DOHH2 (cell line): ENCODE measurements at regions not wholly inside any gene's neighbourhood (a gene's known extent, or its start where the extent isn't known, plus 50 kb on each side); places are given as distances from the start of the nearest gene placed in this dataset.

Experiments used
- EZH2phosphoT487 ChIP-seq: fragments of 200-600 bp; sonication (generic); IDR thresholded peaks from 2 replicates; pipeline ENCODE4 v1.6.1; 2017; ENCODE audit warnings: borderline replicate concordance, mild to moderate bottlenecking, antibody characterized with exemption, low read length, moderate library complexity, mixed read lengths
- TF ChIP-seq, protein P1 (sequence below): fragments of 200-600 bp; sonication (generic); IDR thresholded peaks from one replicate; pipeline ENCODE4 v1.5.1; 2014; ENCODE audit warnings: antibody characterized with exemption, mild to moderate bottlenecking, low read depth, low read length; ENCODE audit not compliant: poor library complexity, severe bottlenecking

- TF ChIP-seq, protein P1, sequence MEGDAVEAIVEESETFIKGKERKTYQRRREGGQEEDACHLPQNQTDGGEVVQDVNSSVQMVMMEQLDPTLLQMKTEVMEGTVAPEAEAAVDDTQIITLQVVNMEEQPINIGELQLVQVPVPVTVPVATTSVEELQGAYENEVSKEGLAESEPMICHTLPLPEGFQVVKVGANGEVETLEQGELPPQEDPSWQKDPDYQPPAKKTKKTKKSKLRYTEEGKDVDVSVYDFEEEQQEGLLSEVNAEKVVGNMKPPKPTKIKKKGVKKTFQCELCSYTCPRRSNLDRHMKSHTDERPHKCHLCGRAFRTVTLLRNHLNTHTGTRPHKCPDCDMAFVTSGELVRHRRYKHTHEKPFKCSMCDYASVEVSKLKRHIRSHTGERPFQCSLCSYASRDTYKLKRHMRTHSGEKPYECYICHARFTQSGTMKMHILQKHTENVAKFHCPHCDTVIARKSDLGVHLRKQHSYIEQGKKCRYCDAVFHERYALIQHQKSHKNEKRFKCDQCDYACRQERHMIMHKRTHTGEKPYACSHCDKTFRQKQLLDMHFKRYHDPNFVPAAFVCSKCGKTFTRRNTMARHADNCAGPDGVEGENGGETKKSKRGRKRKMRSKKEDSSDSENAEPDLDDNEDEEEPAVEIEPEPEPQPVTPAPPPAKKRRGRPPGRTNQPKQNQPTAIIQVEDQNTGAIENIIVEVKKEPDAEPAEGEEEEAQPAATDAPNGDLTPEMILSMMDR: no peak
- no peak for TF ChIP-seq EZH2phosphoT487
Observed at GRCh38 chr3:116897382-116897781, 187.8 kb downstream of the TUSC7 start.
